Activated CD4-positive, alpha-beta T cell treated with anti-CD3 and anti-CD28 coated beads, Interleukin-2, amount 10 ng/mL, durations not matched to agents 7 days and 5 days (primary cell): ENCODE measurements at regions not wholly inside any gene's neighbourhood (a gene's known extent, or its start where the extent isn't known, plus 50 kb on each side); places are given as distances from the start of the nearest gene placed in this dataset.
A peak's percentile ranks its signal among the peaks of the same experiment; 100 is the strongest.
"Not testable (repeated sequence)": the region's sequence is repeated elsewhere in the genome, so short reads cannot be mapped to it uniquely, and the experiment has no call there.

Experiments
- CTCF ChIA-PET: fragments of 350-600 bp; sonication (Branson Sonifier 250); formaldehyde crosslinking; loops from one replicate; lab custom pipeline; 2021; ENCODE audit warnings: antibody characterized with exemption; lab: Charles Lee
- POLR2A ChIA-PET: fragments of 350-600 bp; sonication (Branson Sonifier 250); formaldehyde crosslinking; loops from one replicate; lab custom pipeline; 2021; ENCODE audit warnings: antibody characterized with exemption; lab: Charles Lee
- DNase-seq: peaks from one replicate; pipeline ENCODE4 v3.0.0-alpha.2; 2020
- H3K27ac Mint-ChIP-seq: one replicate; pipeline ENCODE4 v1.8.0; 2021; ENCODE audit warnings: mild to moderate bottlenecking, moderate library complexity, mixed read lengths
- H3K27me3 Mint-ChIP-seq: one replicate; pipeline ENCODE4 v1.8.0; 2021; ENCODE audit warnings: mixed read lengths
- H3K36me3 Mint-ChIP-seq: one replicate; pipeline ENCODE4 v1.8.0; 2021; ENCODE audit warnings: low read depth, mixed read lengths
- H3K4me1 Mint-ChIP-seq: one replicate; pipeline ENCODE4 v1.8.0; 2021; ENCODE audit warnings: mixed read lengths
- H3K4me3 Mint-ChIP-seq: one replicate; pipeline ENCODE4 v1.8.0; 2021; ENCODE audit warnings: mild to moderate bottlenecking, moderate library complexity, mixed read lengths
- H3K9me3 Mint-ChIP-seq: one replicate; pipeline ENCODE4 v1.8.0; 2021; ENCODE audit warnings: mixed read lengths

- H3K9me3 Mint-ChIP-seq, H3K4me1 Mint-ChIP-seq, H3K36me3 Mint-ChIP-seq, H3K27ac Mint-ChIP-seq, DNase-seq, H3K4me3 Mint-ChIP-seq, H3K27me3 Mint-ChIP-seq, CTCF ChIA-PET, POLR2A ChIA-PET: not testable (repeated sequence)
Measured at GRCh38 chrX:107296184-107296583, 89.8 kb downstream of the DNAAF6 start.

GRCh38 chrX:107298276-107298675, 91.9 kb downstream of the DNAAF6 start:
- Mint-ChIP-seq H3K4me1 (no peaks in the 10 kb centered on the region), H3K36me3 (no peaks in the 10 kb centered on the region), H3K27me3 (peaks cover 3% of the 10 kb centered on the region), H3K4me3 (no peak overlapping the region), H3K27ac (no peak overlapping the region), H3K9me3 (no peaks in the 10 kb centered on the region)
- POLR2A ChIA-PET = no interaction called here
- CTCF ChIA-PET = no interaction called here
- DNase-seq = no peak

GRCh38 chrX:107301253-107301652, 94.8 kb downstream of the DNAAF6 start:
- no peak for DNase-seq
- Mint-ChIP-seq H3K36me3 (no peaks in the 10 kb centered on the region), H3K4me1 (no peaks in the 10 kb centered on the region), H3K4me3 (no peak overlapping the region), H3K9me3 (no peaks in the 10 kb centered on the region), H3K27me3 (peaks cover 12% of the 10 kb centered on the region), H3K27ac (no peak overlapping the region)
- CTCF ChIA-PET = no interaction called here
- POLR2A ChIA-PET = no interaction called here

GRCh38 chrX:107304141-107304540, 97.7 kb downstream of the DNAAF6 start:
- CTCF ChIA-PET = interaction anchor here (0.8 kb wide), 1 partner anchor 17 kb away, joined by 3 read pairs; no protein-coding TSS in a partner anchor
- H3K9me3 Mint-ChIP-seq = no peaks in the 10 kb centered on the region
- H3K36me3 Mint-ChIP-seq = no peaks in the 10 kb centered on the region
- DNase-seq = no peak
- H3K27ac Mint-ChIP-seq = no peak overlapping the region
- no peaks in the 10 kb centered on the region for H3K4me1 Mint-ChIP-seq
- H3K4me3 Mint-ChIP-seq = no peak overlapping the region
- POLR2A ChIA-PET = no interaction called here
- peaks cover 15% of the 10 kb centered on the region for H3K27me3 Mint-ChIP-seq

- H3K36me3 Mint-ChIP-seq = no peaks in the 10 kb centered on the region
- no peaks in the 10 kb centered on the region for H3K4me1 Mint-ChIP-seq
- no peaks in the 10 kb centered on the region for H3K27me3 Mint-ChIP-seq
- H3K27ac Mint-ChIP-seq = no peak overlapping the region
- no peak overlapping the region for H3K4me3 Mint-ChIP-seq
- no peak for DNase-seq
- H3K9me3 Mint-ChIP-seq = no peaks in the 10 kb centered on the region
- CTCF ChIA-PET = no interaction called here
- POLR2A ChIA-PET = no interaction called here
Measured at GRCh38 chrX:107323786-107324492, 117.5 kb downstream of the DNAAF6 start.

GRCh38 chrX:107324493-107325310, 118.3 kb downstream of the DNAAF6 start:
- Mint-ChIP-seq H3K4me3 (no peak overlapping the region), H3K9me3 (no peaks in the 10 kb centered on the region), H3K36me3 (no peaks in the 10 kb centered on the region), H3K27ac (no peak overlapping the region), H3K27me3 (no peaks in the 10 kb centered on the region), H3K4me1 (no peaks in the 10 kb centered on the region)
- peak; percentile 7 for DNase-seq
- CTCF ChIA-PET = no interaction called here
- POLR2A ChIA-PET = no interaction called here

- CTCF ChIA-PET = no interaction called here
- POLR2A ChIA-PET = no interaction called here
Measured at GRCh38 chrX:107325467-107325866, 119.1 kb downstream of the DNAAF6 start.

GRCh38 chrX:107348051-107348450, 101.4 kb upstream of the FRMPD3 start:
- H3K27ac Mint-ChIP-seq = no peak overlapping the region
- ChIA-PET CTCF (interaction anchor here (0.6 kb wide), 1 partner anchor 13 kb away, joined by 3 read pairs; no protein-coding TSS in a partner anchor), POLR2A (no interaction called here)
- no peak overlapping the region for H3K4me3 Mint-ChIP-seq
- DNase-seq = no peak
- H3K4me1 Mint-ChIP-seq = no peaks in the 10 kb centered on the region
- no peaks in the 10 kb centered on the region for H3K9me3 Mint-ChIP-seq
- no peaks in the 10 kb centered on the region for H3K36me3 Mint-ChIP-seq
- H3K27me3 Mint-ChIP-seq = peaks cover 8% of the 10 kb centered on the region

More at GRCh38 chrX:107325467-107325866, 119.1 kb downstream of the DNAAF6 start:
- H3K36me3 Mint-ChIP-seq = no peaks in the 10 kb centered on the region
- H3K9me3 Mint-ChIP-seq = no peaks in the 10 kb centered on the region
- H3K4me3 Mint-ChIP-seq = no peak overlapping the region
- H3K4me1 Mint-ChIP-seq = no peaks in the 10 kb centered on the region
- H3K27me3 Mint-ChIP-seq = no peaks in the 10 kb centered on the region
- H3K27ac Mint-ChIP-seq = no peak overlapping the region
- DNase-seq = no peak

- Mint-ChIP-seq H3K4me3 (no peak overlapping the region), H3K36me3 (no peaks in the 10 kb centered on the region), H3K27ac (no peak overlapping the region), H3K9me3 (no peaks in the 10 kb centered on the region), H3K4me1 (no peaks in the 10 kb centered on the region), H3K27me3 (peaks cover 7% of the 10 kb centered on the region)
- ChIA-PET POLR2A (no interaction called here), CTCF (no interaction called here)
- DNase-seq = no peak
Measured at GRCh38 chrX:107348990-107349389, 100.5 kb upstream of the FRMPD3 start.

GRCh38 chrX:107355533-107355932, 93.9 kb upstream of the FRMPD3 start:
- no peak for DNase-seq
- POLR2A ChIA-PET = no interaction called here
- Mint-ChIP-seq H3K4me3 (no peak overlapping the region), H3K36me3 (no peaks in the 10 kb centered on the region), H3K27me3 (peaks cover 9% of the 10 kb centered on the region), H3K27ac (no peak overlapping the region), H3K4me1 (no peaks in the 10 kb centered on the region), H3K9me3 (no peaks in the 10 kb centered on the region)
- CTCF ChIA-PET = no interaction called here

GRCh38 chrX:107360788-107361360, 88.6 kb upstream of the FRMPD3 start:
- Mint-ChIP-seq H3K4me1 (no peaks in the 10 kb centered on the region), H3K9me3 (no peaks in the 10 kb centered on the region), H3K27ac (no peak overlapping the region), H3K27me3 (peaks cover 9% of the 10 kb centered on the region), H3K4me3 (no peak overlapping the region), H3K36me3 (no peaks in the 10 kb centered on the region)
- no peak for DNase-seq
- ChIA-PET POLR2A (no interaction called here), CTCF (interaction anchor here (0.7 kb wide), 1 partner anchor 13 kb away, joined by 3 read pairs; no protein-coding TSS in a partner anchor)

GRCh38 chrX:107370185-107370584, 79.3 kb upstream of the FRMPD3 start:
- H3K27ac Mint-ChIP-seq = not testable (repeated sequence)

GRCh38 chrX:107374132-107374531, 75.3 kb upstream of the FRMPD3 start:
- Mint-ChIP-seq H3K27ac (no peak overlapping the region), H3K36me3 (no peaks in the 10 kb centered on the region), H3K4me1 (no peaks in the 10 kb centered on the region), H3K4me3 (no peak overlapping the region), H3K27me3 (peaks cover 1% of the 10 kb centered on the region), H3K9me3 (no peaks in the 10 kb centered on the region)
- no peak for DNase-seq
- ChIA-PET POLR2A (no interaction called here), CTCF (no interaction called here)

More at GRCh38 chrX:107370185-107370584, 79.3 kb upstream of the FRMPD3 start:
- H3K27me3 Mint-ChIP-seq, H3K4me3 Mint-ChIP-seq, H3K9me3 Mint-ChIP-seq, CTCF ChIA-PET, H3K4me1 Mint-ChIP-seq, DNase-seq, H3K36me3 Mint-ChIP-seq, POLR2A ChIA-PET: not testable (repeated sequence)
